Fibroblast of skin of back (primary cell): ENCODE measurements at regions not wholly inside any gene's neighbourhood (a gene's known extent, or its start where the extent isn't known, plus 50 kb on each side); places are given as distances from the start of the nearest gene placed in this dataset.

Experiments used
- DNase-seq: peaks from one replicate; pipeline ENCODE4 v3.0.0-alpha.2; 2013

DNA sequence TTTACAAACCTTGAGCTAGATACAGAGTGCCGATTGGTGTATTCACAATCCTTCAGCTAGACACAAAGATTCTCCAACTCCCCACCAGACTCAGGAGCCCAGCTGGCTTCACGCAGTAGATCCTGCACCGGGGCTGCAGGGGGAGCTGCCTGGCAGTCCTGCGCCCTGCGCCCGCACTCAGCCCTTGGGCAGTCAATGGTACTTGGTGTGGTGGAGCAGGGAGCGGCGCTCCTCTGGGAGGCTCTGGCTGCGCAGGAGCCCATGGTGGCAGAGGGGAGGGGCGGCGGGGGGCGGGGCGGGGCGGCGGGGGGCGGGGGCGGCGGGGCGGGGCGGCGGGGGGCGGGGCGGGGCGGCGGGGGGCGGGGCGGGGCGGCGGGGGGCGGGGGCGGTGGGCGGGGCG lies 923.4 kb downstream of the SOCS6 start:
- no peak for DNase-seq

DNA sequence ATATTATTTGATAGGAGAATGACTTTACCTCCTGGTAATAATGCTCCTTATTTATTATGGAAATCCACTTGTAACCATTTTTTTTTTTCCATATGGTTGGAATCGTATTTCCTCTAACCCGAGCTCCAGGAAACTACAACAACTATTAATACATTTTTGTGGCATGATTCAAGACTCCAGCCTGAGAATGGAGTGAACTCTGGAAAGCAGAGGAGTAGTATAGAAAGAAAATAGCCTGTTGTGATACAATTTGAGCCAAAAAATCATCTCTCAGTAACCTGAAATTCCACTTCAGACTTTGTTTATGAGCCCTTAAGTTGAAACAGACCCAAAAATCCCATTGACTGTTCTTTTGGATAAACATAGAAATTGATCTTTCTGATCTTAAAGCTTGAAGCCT lies 921.1 kb downstream of the SOCS6 start:
- DNase-seq, result no peak

DNA sequence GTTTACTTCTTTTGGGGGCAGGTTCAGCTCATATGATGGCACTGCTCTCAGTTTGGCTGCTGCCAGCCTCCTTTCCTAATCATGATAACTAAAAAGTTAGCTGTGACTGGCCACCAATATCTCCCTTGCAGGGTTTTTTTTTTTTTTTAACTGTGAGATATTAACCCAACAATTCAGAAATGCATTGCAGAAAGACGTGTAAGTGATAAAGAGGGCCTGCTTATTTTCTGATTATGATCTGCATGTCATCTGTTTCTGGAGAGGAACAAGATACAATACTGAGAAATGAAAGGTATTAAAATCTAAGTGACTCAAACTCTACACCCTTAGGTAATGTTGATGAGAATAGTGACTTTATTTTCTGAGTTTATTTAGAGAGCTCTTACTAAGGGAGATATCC lies 905.6 kb downstream of the SOCS6 start:
- DNase-seq, result no peak

DNA sequence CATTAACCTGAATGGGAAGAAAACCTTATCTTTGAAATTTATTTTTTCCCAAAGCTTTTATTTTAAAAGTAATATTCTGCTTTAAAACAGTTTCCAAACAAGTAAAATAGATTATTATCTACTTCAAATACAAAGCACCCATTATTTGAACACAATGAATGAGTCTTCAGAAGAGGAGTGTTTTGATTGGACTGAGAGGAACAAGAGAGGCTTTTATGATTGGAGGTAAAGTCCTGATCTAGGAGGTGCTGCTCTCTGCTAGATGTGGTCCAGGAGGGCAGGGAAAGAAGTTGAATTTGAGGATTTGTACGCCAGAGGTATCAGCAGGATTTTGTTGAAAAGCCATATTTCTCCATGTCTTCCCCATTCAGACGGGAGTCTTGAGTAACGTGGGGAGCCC lies 900.7 kb downstream of the SOCS6 start:
- DNase-seq, result no peak

DNA sequence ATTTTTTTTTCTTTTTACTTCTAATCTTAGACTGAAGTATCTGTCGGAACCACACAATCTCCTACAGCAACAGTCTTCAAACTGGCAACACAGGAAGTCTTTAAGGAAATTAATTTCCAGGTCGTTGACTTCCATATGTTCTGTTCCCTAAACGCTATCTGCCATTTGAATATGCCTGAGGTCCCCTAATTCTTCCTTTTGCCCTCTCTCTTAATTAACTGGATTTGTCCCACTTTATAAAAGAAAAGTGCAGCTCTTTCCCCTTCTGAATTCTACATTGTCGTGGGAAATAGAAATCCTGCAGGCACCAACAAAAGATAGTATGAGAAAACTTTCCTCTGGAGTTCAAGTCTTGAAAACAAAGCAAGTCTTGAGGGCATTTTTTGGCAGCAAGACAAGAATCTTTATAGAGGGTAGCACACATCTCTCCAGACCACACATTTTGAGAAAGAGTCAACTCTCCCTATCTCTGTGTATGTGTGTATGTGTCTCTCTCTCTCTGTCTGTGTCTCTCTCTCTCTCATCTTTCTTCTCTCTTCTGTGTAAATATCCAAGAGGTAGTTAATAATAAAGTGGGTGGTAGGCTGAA lies 879.8 kb downstream of the SOCS6 start:
- no peak for DNase-seq

DNA sequence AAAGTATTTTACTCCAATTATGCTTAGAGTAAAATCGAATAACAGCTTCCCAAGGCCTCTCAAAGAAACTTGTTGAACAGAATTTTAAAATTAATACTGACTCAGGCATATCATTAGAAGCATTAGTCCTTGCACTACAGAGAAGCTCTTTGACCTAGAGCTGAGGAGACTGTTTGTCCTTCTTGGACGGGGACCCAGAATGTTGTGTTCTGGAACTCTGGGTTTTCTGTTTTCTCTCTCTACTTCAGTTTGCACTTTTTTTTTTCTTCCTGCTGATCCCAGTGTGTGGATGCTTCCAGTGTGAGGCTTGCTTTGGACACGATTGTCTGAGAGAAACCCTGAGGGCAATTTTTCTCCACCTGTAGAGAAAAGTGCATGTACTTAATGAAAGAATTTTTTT lies 847.6 kb downstream of the SOCS6 start:
- no peak for DNase-seq

DNA sequence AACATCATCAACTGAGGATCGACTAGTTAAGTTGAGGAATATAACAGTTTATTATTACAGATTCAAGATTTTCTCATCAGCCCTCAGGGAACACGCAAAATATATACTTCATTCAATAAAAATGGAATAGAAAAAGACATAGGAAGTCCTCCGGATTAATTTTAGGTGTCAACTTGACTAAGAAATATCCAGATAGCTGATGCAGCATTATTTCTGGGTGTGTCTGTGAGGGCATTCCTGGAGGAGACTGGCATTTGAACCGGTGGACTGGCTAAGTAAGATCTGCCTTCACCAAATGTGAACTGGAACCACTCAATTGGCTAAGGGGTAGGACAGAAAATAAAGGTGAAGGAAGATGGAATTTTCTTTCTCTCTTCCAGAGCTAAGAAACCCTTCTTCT lies 845.3 kb downstream of the SOCS6 start:
- DNase-seq, result no peak

DNA sequence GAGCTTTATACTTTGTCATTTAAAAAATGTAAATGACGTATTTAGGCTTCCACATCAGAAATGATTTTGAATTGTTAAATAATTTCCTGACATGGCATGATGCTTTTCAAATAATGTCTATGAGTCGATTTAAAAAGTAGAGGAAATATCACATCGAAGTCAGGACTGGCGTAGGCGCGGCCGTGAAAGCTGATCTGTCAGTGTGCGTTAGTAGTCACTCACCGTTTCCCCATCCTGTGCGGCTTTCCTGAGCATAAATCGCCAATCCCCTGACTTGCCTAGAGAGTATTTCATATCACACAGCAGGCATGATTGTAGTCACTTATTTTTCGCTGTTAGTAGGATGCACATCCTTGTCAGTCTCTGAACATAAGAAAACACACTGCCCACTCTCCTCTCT lies 843.1 kb downstream of the SOCS6 start:
- no peak for DNase-seq

DNA sequence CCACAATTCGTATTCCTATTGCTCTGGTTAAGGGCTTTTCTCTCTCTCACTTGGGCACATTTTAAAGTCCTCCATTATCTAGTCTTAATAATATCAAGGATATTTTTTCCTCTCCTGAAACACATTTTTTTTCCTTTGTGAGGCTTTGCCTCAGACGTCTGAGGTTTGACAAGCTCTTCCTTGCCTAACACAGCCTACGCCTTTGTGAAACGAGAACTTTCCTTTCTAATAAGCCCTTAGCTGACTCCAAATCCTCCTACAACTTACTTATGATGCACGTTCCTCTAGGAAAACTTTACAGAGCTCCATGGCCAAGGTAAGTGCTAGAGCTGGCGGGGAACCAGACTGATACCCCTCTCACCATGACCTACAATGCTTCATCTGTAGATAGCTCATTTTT lies 841.5 kb downstream of the SOCS6 start:
- DNase-seq, result no peak

DNA sequence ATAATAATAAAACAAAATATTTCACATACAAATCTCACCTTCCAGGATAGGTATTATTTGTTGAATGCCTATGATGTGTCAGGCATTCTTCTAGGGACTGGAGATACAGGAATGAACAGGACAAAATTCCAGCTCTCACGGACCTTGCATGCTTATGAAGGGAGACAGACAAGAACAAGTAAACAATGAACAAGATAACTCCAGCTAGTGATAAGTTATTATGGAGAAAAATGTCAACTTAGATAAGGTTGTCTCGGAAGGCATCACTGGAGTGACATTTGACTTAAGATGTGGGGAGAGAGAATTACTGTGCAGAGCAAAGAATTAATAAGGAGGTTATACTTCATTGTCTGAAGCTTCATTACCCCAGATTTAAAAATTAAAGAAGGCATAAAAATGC lies 836.7 kb downstream of the SOCS6 start:
- DNase-seq, result no peak

DNA sequence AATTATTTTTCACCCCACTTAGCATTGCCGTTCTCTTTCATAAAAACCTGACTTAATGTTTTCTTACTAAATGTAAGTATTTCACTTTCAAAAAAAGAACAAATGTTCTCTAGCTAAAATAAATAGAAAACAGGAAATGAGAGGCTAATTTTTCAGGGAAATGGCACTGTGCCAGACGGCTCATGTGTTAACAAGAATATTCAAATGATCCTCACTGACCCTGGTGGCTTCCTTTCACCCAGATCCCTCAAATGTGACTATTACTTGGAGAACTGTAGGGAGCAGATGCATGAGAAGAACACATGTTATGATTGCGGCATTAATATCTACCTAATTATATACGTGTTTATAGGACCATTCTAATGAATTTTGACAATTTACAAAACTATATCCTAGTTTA lies 827.7 kb downstream of the SOCS6 start:
- no peak for DNase-seq

DNA sequence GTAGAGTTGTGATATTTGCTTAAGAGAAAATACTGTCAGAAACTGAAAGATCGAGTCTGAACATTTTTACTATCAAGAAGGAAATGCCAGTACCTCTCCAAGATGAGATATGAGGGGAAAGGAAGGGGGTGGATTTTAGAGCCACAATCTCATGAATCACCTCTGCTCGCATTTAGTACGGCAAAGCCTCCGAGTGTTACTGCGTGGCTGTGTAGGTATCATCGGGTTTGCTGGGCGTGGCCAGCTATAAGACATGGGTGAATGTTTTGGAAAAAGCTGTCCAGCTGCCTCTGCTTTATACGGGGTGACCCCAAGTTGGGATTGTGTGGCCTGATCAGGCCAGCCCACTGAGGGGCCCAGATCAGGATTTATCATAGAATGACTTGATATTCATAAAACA lies 826.4 kb downstream of the SOCS6 start:
- no peak for DNase-seq

DNA sequence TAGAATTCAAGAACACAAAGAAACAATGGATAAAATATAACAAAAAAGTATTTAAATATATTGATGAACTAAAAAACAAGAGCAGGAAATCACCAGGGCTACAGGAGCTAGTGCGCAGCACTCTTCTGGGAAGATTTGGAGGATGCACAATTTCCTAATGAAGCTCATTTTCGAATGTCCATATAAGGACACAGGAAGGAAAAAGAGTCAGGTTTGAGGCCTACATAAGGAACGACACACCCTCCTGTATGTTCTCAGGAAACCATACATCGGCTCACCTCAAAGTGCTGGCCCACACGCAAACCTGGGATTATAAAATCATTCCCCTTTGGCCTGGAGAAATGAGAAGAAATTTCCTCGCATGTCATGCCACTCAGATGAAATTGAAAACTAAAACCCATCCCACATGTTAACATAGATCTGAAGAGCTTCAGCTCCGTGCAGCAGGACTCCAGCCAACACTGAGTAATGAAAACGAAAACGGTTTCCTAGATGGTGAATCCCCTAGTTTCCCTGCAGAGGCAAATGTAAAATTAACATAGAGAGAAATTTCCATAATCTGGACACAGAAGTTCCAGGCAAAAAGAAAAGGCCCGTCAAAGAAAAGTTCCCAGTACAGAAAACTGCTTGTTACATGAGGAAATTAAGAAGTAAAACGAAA lies 825.8 kb downstream of the SOCS6 start:
- no peak for DNase-seq

DNA sequence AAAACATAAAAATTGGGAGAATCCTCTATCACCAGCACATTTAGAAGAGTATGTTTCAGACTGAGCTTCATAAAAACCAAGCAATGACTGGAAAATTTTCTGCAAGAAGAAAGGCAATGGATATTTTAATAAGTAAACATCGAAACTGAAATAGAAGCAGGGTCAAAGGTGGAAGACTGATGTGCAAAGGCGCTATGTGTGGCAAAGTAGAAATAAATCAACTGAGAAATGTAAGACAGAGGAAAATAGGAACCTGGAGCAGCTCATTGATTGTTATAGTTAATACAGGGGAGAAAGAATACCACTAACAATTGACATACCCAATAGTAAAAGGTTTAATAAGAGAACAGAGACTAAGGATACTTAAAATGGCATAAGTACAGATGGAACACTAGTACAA lies 818.4 kb downstream of the SOCS6 start:
- no peak for DNase-seq

DNA sequence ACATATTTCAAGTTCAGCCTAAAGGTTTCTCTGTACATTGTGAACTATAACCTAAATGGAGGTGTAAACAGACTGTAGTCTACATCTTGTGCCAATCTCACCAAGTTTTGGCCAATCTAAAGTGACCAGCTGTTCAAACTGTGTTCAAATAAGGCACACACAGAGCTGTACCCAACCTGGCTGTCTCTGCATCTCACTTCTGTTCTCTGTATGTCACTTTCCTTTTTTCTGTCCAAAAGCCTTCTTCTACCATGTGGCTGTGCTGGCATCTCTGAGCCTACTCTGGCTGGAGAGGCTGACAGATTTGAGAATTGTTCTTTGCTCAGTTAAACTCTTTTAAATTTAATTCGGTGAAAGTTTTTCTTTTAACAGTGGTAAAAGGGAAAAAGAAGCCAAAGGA lies 817.9 kb downstream of the SOCS6 start:
- DNase-seq, result no peak

DNA sequence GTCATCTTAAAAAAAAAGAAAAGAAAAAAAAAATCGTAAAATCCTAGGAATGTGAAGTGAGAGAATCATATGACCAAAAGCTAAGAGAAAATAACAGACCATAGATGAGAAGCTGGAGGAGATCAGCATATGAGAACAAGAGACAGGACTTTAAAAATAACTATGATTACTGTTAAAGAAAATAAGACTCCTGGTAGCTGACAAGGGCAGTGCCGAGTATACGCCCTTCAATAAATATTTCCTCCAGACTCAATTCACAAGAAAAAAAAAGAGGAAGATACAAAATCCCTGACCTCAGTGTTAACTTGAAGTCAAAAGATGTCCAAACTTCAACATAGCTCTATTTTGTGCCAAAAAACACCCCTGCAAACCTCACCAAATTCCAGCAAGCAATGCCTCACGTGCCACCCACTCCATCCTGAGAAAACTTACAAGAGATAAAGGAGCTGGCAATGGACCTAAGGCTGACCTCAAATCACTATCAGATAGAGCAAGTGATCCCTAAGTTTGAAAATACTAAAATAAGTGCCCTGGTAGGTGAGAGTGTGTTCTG lies 817.2 kb downstream of the SOCS6 start:
- DNase-seq, result no peak

DNA sequence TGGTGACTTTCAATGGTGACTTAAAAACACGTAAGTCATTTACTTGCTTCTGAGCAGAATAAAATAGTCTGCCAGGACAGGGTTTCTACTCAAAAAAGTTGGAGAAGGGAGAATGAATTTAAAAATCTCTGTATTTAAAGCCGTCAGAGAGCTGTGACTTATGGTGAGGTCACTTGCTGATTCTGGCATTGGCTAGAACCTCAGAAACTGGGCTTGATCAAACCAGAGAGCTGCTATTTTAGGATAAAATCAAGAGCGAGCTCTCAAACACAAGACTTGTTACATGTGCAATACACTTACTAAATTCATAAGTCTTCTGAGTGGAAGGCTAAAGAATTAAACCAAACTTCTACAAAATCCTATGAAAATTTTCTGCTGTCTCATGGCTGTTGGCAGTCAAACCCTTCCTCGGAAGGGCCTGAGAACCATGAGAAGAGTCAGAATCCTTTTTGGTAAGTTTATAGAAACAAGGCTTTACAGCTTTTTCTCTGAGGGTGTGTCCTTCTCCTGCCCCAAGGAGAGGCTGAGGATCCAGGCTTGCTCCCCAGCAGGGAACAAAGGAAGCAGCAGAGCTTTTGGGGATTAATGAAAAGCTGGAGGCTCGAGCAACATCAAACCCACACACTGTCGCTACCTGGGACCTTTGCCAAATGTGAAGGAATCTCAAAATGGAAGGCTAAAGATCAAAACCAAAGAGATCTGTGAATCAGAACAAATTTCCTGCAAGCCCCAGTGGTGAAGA lies 816.4 kb downstream of the SOCS6 start:
- peak; percentile 20 for DNase-seq

DNA sequence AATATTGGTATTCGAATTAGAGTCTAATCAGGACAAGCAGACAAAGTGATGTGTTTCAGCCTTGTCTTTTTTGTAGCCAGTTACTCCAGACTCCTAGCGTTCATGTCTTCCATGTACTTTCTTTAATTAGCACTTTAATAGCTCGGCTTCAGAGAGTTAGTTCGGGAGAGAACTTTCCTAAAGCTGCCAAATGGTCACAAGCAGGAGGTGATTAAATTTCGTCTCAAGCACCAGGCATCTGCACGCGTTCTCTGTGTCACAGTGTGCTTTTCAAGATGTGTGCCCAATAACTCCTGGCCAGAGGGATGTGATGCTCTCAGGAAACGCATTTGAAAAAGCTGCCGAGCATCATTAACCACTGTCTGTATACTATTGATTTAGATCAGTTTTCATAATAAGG lies 790.8 kb downstream of the SOCS6 start:
- no peak for DNase-seq

DNA sequence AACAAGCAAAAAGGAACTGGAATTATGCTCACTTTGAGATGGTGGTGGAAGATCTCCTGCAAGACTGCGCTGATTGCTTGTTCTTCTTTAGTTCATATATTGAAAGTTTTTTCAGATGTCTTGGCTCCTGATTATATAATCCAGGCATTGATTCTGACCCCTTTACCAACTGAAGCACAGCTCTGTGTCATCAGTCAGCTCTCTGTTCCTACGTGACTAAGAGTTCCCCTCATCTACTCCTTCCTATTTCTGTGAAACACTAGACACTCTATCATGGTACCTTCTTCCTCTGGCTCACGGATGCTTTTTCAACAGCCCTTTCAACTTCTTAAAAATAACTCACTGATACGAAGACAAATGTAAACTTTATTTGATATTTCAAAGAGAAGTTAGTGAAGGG lies 788.6 kb downstream of the SOCS6 start:
- no peak for DNase-seq

DNA sequence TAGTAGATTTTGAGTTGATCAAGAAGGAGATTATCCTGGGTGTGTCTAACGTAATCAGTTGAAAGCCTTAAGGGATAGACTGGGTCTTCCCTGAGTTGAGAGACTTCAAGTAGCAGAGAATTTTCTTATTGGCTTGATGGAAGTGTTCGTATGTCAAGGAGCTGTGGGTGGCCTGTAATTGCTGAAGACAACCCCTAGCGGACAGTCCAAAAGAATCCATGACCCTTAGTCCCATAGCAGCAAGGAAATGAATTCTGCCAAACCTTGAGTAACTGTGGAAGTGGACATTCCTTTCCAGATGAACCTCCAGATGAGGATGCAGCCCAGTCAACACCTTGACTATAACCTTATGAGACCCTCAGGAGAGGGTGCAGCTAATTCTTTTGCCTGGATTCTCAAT lies 786.3 kb downstream of the SOCS6 start:
- no peak for DNase-seq

DNA sequence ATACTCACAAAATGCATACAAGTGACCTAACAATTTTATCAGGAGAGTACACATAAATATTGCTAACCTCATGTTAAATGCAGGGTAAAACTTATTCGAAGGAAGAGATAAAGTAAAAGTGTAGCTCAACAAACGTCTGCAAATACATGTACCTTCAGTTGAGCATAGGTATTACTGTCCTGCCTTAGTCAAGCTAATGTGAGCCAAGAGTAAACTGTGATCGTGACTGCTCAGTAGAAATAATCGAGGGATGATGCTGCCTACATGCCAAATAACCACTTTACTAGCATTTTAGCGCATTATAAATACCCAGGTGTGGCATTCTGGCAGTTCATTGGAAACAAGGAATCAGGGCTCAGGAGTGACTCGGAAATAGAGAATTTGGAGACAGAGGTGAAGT lies 779.5 kb downstream of the SOCS6 start:
- DNase-seq, result no peak

DNA sequence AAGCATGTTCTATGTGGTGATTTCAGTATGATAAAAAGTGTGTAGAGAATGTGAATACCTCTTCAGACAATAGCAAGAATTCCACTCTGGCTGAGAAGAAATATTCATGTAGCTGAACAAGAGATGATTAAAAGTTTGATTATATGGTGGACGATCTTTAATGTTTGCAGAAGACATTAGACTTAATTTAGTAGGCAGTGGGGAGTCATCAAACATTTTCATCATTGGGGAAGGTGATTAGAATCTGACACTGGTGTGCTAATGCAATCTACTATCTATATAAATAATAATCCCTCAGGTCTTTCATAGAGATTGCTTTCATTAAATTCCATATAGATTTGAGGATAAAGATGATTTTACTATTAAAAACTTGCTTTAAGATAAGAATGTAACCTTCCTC lies 761.0 kb downstream of the SOCS6 start:
- DNase-seq, result no peak

DNA sequence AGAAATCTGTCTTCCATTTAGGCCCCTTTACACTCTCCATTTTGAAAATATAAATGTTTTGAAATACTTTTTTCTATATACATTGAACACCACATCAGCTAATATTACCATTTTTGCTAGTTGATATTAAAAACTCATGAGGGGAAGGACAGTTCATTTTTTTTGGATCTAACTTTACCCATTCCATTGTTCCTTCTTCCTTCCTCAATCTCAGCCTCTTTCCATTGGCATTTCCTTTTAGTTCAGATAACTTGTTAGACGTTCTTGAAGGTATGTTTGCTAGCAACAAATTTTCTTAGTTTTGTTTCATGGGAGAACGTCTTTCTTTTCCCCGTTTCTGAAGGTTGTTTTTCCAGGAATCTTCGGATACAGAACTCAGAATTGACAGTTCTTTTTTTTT lies 759.0 kb downstream of the SOCS6 start:
- DNase-seq, result no peak
